ENCODE measurements at regions not wholly inside any gene's neighbourhood (a gene's known extent, or its start where the extent isn't known, plus 50 kb on each side); places are given as distances from the start of the nearest gene placed in this dataset.

DNA sequence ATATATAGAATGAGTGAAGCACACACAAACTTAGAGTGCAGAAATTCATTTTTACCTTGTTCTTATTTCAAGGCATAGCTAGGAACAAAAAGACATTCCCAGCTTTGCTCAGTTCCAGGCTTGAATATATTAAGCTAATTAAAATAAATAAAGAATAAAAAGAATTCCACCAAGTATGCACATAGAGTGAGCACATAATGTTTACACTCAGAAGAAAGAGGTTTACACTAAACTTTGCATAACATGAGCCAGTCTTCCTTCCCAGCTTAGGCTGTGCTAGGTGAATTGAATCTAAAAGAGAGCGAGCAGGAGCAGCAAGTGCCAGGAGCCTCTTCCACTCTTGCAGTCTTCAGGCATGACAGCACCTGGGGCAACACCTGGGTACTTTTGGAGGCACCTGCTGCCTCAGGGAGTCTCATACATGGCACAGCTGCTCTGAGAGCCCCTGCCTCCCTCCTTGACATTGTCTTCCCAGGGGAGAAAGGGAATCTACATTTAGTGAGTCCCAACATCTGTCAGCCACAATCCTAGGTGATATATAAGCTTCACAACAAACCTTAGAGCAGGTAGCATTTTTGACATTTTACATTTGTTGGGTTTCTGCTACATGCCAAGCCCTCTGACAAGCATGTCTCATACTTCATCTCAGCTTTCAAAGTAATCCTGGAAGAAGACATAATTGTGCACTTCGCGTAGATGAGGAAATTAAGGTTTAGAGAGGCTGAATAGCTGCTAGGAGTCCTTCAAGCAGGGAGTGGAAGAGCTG, 732.7 kb upstream of the TENM4 start:
- H3K4me3 ChIP-seq (replicated peaks; ENCODE audit: low read depth, low read length), result no peak overlapping the region
- no peak for DNase-seq (ENCODE audit: extremely low read depth, low read depth)
- TF ChIP-seq, protein P1, sequence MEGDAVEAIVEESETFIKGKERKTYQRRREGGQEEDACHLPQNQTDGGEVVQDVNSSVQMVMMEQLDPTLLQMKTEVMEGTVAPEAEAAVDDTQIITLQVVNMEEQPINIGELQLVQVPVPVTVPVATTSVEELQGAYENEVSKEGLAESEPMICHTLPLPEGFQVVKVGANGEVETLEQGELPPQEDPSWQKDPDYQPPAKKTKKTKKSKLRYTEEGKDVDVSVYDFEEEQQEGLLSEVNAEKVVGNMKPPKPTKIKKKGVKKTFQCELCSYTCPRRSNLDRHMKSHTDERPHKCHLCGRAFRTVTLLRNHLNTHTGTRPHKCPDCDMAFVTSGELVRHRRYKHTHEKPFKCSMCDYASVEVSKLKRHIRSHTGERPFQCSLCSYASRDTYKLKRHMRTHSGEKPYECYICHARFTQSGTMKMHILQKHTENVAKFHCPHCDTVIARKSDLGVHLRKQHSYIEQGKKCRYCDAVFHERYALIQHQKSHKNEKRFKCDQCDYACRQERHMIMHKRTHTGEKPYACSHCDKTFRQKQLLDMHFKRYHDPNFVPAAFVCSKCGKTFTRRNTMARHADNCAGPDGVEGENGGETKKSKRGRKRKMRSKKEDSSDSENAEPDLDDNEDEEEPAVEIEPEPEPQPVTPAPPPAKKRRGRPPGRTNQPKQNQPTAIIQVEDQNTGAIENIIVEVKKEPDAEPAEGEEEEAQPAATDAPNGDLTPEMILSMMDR (IDR thresholded peaks at IDR 0.05; ENCODE audit: low read depth, low read length, missing control alignments), result no peak

DNA sequence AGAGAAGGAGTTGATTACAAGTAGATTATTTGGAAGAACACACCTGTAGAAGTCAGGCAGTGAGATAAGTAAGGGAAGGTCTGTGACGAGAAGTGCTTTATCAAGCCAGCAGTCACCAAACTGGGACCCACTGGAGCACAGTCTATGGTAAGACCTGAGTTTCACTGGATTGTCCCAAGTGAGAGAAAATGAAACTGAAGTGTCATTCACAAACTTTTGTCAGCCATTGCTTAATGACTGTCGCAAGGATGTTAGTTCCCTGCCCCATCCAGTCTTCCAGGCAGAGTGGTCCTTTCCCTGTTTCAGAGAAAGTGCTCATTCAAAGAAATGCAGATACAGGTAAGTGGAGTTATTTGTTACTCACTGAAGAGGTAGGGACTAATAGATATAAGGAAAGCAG, 728.0 kb upstream of the TENM4 start:
- no peak overlapping the region for H3K4me3 ChIP-seq (replicated peaks; ENCODE audit: low read depth, low read length)
- TF ChIP-seq, protein P1 (IDR thresholded peaks at IDR 0.05; ENCODE audit: low read depth, low read length, missing control alignments), result no peak
- no peak for DNase-seq (ENCODE audit: extremely low read depth, low read depth)

DNA sequence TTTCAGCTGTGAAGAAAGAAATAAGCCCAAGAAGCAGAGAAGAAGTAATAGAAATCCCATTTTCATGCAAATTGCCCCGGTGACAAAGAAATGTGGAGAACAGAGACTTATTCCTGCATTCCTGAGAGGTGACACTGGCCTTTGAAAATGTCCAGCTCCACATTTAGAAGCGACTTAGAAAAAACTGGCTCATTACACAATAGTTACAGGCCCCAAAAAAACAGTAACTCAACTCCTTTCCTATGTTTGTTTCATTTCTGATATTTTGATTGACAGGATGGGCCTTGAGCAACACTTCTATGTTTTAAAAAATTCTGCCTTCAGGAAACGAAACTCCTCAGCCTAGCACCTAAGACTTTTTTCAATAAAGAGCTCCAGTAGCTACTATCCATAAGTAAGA, 726.9 kb upstream of the TENM4 start:
- H3K4me3 ChIP-seq (replicated peaks; ENCODE audit: low read depth, low read length), result no peak overlapping the region
- TF ChIP-seq, protein P1 (IDR thresholded peaks at IDR 0.05; ENCODE audit: low read depth, low read length, missing control alignments), result no peak
- no peak for DNase-seq (ENCODE audit: extremely low read depth, low read depth)

DNA sequence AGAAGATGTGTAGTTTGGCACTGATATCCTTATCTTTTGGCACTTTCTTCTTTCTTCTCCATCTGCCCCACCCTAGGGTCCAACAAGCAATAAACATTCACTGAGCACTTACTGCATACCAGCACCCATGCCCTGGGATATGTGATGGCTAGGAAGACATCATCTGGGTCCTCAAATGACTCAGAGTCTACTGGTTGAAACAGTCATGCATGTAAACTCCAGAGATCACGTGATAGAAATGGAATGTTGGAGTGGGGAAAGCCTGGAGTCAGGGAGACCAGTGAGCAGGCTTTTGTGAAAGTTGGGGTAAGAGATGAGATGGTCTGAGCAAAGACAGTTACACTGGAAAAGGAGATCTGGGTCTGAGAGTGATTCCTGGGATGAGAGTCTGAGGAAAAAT, 724.9 kb upstream of the TENM4 start:
- no peak for DNase-seq (ENCODE audit: extremely low read depth, low read depth)
- no peak overlapping the region for H3K4me3 ChIP-seq (replicated peaks; ENCODE audit: low read depth, low read length)
- TF ChIP-seq, protein P1 (IDR thresholded peaks at IDR 0.05; ENCODE audit: low read depth, low read length, missing control alignments), result no peak

DNA sequence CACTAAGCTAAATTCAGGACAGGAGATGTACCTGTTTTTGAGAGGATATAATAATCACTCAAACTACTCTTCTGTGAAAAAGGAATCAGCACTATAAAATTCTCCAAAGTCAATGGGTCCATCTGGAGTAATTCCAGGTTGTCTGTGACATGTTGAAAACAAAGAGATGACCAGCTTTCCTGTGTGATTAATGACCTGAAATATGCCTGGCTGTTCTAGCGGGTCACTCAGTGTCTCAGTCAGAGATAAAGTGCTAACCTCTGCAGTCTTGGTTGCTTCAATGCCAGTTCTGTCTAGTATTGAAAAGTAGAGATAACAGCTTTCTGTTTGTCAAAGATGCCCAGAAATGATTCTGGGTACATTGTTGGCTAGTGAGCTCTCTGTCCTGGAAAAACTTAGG, 722.6 kb upstream of the TENM4 start:
- DNase-seq (ENCODE audit: extremely low read depth, low read depth), result no peak
- TF ChIP-seq, protein P1 (IDR thresholded peaks at IDR 0.05; ENCODE audit: low read depth, low read length, missing control alignments), result no peak
- H3K4me3 ChIP-seq (replicated peaks; ENCODE audit: low read depth, low read length), result no peak overlapping the region

DNA sequence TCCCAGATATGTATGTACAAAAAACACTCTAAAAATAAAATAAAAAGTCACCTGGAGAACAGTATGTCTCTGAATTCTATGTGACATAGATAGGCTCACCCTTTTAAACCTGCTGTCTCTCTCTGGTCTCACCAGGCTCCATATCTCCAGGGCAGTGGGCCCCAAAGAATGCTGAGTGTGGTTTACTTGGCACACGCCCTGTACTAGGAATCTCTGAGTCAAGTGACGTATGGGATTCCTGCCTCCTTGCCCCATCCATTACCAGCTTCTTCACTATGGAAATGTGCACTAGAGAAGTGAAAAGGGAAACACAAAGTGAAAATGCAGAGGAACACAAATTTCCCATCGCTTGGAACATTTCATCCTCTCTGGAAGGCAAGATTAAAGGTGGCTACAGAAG, 722.2 kb upstream of the TENM4 start:
- no peak for DNase-seq (ENCODE audit: extremely low read depth, low read depth)
- TF ChIP-seq, protein P1 (IDR thresholded peaks at IDR 0.05; ENCODE audit: low read depth, low read length, missing control alignments), result no peak
- no peak overlapping the region for H3K4me3 ChIP-seq (replicated peaks; ENCODE audit: low read depth, low read length)

DNA sequence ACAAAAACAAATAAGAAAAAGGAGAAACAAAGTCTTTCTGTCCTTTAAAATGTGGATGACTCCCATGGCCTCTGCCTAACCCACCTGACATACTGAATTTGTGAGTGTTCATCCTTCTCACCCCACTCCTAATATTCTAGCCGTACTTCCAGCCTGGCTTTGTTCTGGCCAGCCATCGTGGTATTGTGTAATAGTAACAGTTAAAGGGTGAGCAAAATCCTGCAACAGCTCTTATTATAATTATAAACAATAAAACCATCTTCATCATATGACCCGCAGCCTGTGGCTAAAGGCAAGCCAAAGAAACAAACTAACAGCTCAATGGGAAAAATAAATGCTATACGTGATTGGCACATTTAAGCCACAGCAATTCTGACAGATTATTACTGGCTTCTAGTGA, 721.6 kb upstream of the TENM4 start:
- TF ChIP-seq, protein P1 (IDR thresholded peaks at IDR 0.05; ENCODE audit: low read depth, low read length, missing control alignments), result no peak
- DNase-seq (ENCODE audit: extremely low read depth, low read depth), result no peak

More for the DNA sequence above, 721.6 kb upstream of the TENM4 start:
- H3K4me3 ChIP-seq (replicated peaks; ENCODE audit: low read depth, low read length), result no peak overlapping the region

Measured in HFF-Myc (cell line).